A549 (cell line): ENCODE measurements at regions not wholly inside any gene's neighbourhood (a gene's known extent, or its start where the extent isn't known, plus 50 kb on each side); places are given as distances from the start of the nearest gene placed in this dataset.

Source experiments
- ATAC-seq, 2 experiments: fragments of 200-7000 bp in 1 of 2; fragments of >200 bp in 1 of 2; cut with Nextera tagmentation in 1 of 2; cut with Tn5 transposase in 1 of 2; 3 replicates each; pipeline versions ENCODE4 v1.8.0 to v1.9.1; 2018 to 2020; ENCODE audit warnings: mild to moderate bottlenecking in 1 of 2, moderate library complexity in 1 of 2
- CTCF ChIA-PET: fragments of 300-600 bp; sonication (Branson Sonifier 250); formaldehyde crosslinking; extraction: SDS; loops from one replicate; lab custom pipeline; 2021; ENCODE audit warnings: antibody characterized with exemption, inconsistent platforms; lab: Yijun Ruan, JAX
- POLR2A ChIA-PET: fragments of 350-600 bp; formaldehyde crosslinking; extraction: SDS; loops from one replicate; lab custom pipeline; 2021; ENCODE audit warnings: antibody characterized with exemption, inconsistent platforms; lab: Yijun Ruan, JAX
- DNase-seq, 2 experiments: peaks; one replicate each; pipeline versions ENCODE4 v3.0.0 to v3.0.0-alpha.2; 2011 to 2016; ENCODE audit warnings: low read depth in 1 of 2, low spot score in 1 of 2
- FAIRE-seq: peaks from 2 replicates; lab custom pipeline; 2011; peaks lifted over from hg19 to GRCh38; lab: Jason Lieb, UNC
- H3K27ac ChIP-seq, 2 experiments: fragments of >200 bp; sonication (Bioruptor Twin); formaldehyde crosslinking; 3 replicates each; pipeline ENCODE4 v1.5.1; 2016 to 2017
- H3K4me1 ChIP-seq: fragments of >200 bp; sonication (Bioruptor Twin); formaldehyde crosslinking; 3 replicates; pipeline ENCODE4 v1.6.1; 2016
- H3K4me2 ChIP-seq: fragments of >200 bp; sonication (Bioruptor Twin); formaldehyde crosslinking; 3 replicates; pipeline ENCODE4 v1.6.1; 2016
- H3K4me3 ChIP-seq: fragments of >200 bp; sonication (Bioruptor Twin); formaldehyde crosslinking; 3 replicates; pipeline ENCODE4 v1.5.1; 2016
- H3K9me3 ChIP-seq: fragments of >200 bp; sonication (Bioruptor Twin); formaldehyde crosslinking; 3 replicates; pipeline ENCODE4 v1.6.1; 2016
- CBX2 ChIP-seq: fragments of 200-600 bp; sonication (generic); IDR thresholded peaks from 2 replicates; pipeline ENCODE4 v1.6.1; 2016; ENCODE audit warnings: low read depth, mild to moderate bottlenecking, borderline replicate concordance
- ESRRA ChIP-seq: fragments of 150-350 bp; IDR thresholded peaks from 2 replicates; pipeline ENCODE4 v1.6.1; 2014; ENCODE audit warnings: mild to moderate bottlenecking, low read length, borderline replicate concordance
- FOSL2 ChIP-seq, 2 experiments: fragments of 450-650 bp in 1 of 2; fragments of >200 bp in 1 of 2; sonication (Bioruptor Twin) in 1 of 2; formaldehyde crosslinking; IDR thresholded peaks; 2 replicates each; pipeline versions ENCODE4 v1.5.0 to v1.6.1; 2016 to 2020; ENCODE audit warnings: mild to moderate bottlenecking in 1 of 2, moderate library complexity in 1 of 2
- FOXS1 ChIP-seq: fragments of 250-450 bp; sonication (Bioruptor Pico); IDR thresholded peaks from 2 replicates; pipeline ENCODE4 v1.5.0; 2020; ENCODE audit warnings: mild to moderate bottlenecking, moderate library complexity
- HOXB13 ChIP-seq: fragments of 250-450 bp; sonication (Bioruptor Pico); IDR thresholded peaks from 2 replicates; pipeline ENCODE4 v1.5.0; 2020; ENCODE audit warnings: low read depth, mild to moderate bottlenecking, moderate library complexity
- MAZ ChIP-seq: fragments of 150-350 bp; IDR thresholded peaks from 2 replicates; pipeline ENCODE4 v1.6.1; 2014; ENCODE audit warnings: antibody characterized with exemption, low read depth, low read length, borderline replicate concordance
- PHF8 ChIP-seq: fragments of 200-600 bp; sonication (generic); IDR thresholded peaks from 2 replicates; pipeline ENCODE4 v1.6.1; 2016; ENCODE audit warnings: low read depth, mild to moderate bottlenecking, antibody characterized with exemption, moderate library complexity, borderline replicate concordance
- RAD21 ChIP-seq, 2 experiments: fragments of >200 bp in 1 of 2; sonication (Bioruptor Twin) in 1 of 2; formaldehyde crosslinking in 1 of 2; IDR thresholded peaks in 1 of 2; conservative IDR thresholded peaks in 1 of 2; 2 replicates in 1 of 2; 3 replicates in 1 of 2; pipeline ENCODE4 v1.6.1; 2012 to 2018; ENCODE audit warnings: inconsistent platforms in 1 of 2
- SREBF2 ChIP-seq: fragments of 450-650 bp; IDR thresholded peaks from 2 replicates; pipeline ENCODE4 v1.6.1; 2014; ENCODE audit warnings: mild to moderate bottlenecking, moderate library complexity
- TFCP2L1 ChIP-seq: fragments of 250-450 bp; sonication (Bioruptor Pico); IDR thresholded peaks from 2 replicates; pipeline ENCODE4 v1.5.0; 2021; ENCODE audit warnings: mild to moderate bottlenecking
- TP53 ChIP-seq: fragments of 250-450 bp; sonication (Bioruptor Pico); IDR thresholded peaks from 2 replicates; pipeline ENCODE4 v1.5.0; 2021; ENCODE audit warnings: mild to moderate bottlenecking, moderate library complexity
- ZC3H11A ChIP-seq: fragments of 450-650 bp; IDR thresholded peaks from 2 replicates; pipeline ENCODE4 v1.6.1; 2014; ENCODE audit warnings: antibody characterized with exemption, mild to moderate bottlenecking
- WGBS: methylation state at CpG from one replicate; pipeline ENCODE4 v1.1.6; 2017; ENCODE audit errors: missing lambda C conversion rate; 5-methylcytosine and 5-hydroxymethylcytosine counted together
- TF ChIP-seq, protein P1 (sequence below): fragments of 250-450 bp; sonication (Bioruptor Pico); IDR thresholded peaks from 2 replicates; pipeline ENCODE4 v1.5.0; 2021; ENCODE audit warnings: mild to moderate bottlenecking, moderate library complexity, borderline replicate concordance
- TF ChIP-seq, protein P2 (sequence below): fragments of 150-350 bp; IDR thresholded peaks from 2 replicates; pipeline ENCODE4 v1.6.1; 2014; ENCODE audit warnings: low read depth, mild to moderate bottlenecking, low read length

DNA sequence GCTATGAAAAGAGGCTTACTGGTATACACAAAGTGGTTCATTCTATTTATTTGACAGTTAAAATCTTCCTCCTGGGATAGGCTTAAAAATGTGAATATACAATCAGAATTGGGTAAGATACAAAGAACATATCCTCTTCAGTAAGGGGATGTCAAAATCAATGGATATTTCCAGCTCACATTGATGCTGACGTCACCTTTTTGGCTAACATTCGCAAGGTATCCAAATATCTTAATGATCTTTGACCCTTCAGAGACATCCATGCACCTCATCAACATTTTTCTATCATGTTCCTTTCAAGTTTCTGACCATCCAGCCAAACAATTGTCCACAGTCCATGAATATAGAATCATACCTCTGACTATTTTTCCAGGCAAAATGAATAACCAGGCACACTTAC is 697.3 kb downstream of the NR2F2 start (continued):
- TF ChIP-seq ESRRA (no peak), HOXB13 (CRISPR knock-in tag) (no peak), TFCP2L1 (CRISPR knock-in tag) (no peak), PHF8 (no peak), TP53 (CRISPR knock-in tag) (no peak)
- TF ChIP-seq, protein P1, sequence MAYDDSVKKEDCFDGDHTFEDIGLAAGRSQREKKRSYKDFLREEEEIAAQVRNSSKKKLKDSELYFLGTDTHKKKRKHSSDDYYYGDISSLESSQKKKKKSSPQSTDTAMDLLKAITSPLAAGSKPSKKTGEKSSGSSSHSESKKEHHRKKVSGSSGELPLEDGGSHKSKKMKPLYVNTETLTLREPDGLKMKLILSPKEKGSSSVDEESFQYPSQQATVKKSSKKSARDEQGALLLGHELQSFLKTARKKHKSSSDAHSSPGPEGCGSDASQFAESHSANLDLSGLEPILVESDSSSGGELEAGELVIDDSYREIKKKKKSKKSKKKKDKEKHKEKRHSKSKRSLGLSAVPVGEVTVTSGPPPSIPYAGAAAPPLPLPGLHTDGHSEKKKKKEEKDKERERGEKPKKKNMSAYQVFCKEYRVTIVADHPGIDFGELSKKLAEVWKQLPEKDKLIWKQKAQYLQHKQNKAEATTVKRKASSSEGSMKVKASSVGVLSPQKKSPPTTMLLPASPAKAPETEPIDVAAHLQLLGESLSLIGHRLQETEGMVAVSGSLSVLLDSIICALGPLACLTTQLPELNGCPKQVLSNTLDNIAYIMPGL (CRISPR knock-in tag), result no peak
- TF ChIP-seq, all 56 proteins: peak for 0

DNA sequence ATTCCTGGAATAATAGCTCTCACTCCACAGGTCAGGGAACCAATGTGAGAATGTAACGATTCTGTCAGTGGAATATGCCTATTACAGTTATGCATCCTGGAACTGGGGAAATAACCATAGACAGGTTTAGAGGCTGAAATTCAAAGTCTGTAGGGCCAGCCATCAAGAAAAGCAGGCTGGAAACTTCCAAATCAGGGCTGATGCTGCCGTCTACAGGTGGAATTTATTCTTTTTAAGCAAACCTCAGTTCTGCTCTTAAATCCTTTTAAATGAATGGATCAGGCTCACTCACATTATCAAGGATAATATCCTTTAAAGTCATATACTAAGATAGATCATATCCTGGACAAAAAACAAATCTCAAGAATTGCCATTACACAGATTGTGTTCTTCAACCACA is 699.8 kb downstream of the NR2F2 start:
- Histone ChIP-seq H3K4me3 (no peak overlapping the region), H3K4me1 (no peaks in the 10 kb centered on the region), H3K27ac (no peak overlapping the region), H3K4me2 (no peak overlapping the region), H3K9me3 (peaks cover 4% of the 10 kb centered on the region; the same call in 1 of the 3 replicates)
- DNase-seq (no peak), FAIRE-seq (no peak), ATAC-seq (no peak)
- WGBS, result 0% methylated on average over 2 of the region's 2 CpGs
- ChIA-PET POLR2A (no interaction called here), CTCF (no interaction called here)
- 0 out of 5 replicates have a peak, but pooled peaks of 1 of the 2 experiments have one; percentile 19 for TF ChIP-seq RAD21 (conservative IDR thresholded peaks at IDR 0.05 in 1 of 2, IDR thresholded peaks at IDR 0.05 in 1 of 2)
- TF ChIP-seq SREBF2, result no peak
- no peak for TF ChIP-seq HOXB13 (CRISPR knock-in tag)

DNA sequence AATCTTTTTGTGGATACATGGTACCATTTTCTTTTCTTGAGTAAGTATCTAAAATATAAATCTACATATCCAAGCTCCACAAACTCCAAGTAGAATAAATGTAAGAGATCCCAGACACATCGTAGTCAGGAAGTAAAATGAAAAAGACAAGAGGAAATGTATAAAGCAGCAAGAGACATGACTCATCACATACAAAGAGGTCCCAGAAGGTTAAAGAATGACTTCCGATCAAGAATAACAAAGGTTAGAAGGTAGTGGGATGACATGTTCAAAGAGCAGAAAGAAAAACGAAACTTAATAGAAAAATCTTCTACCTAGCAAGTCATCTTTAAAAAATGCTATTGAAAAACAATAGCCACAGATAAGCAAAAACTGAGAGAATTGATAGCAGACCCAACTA is 705.8 kb downstream of the NR2F2 start:
- POLR2A ChIA-PET, result no interaction called here
- no peak for ATAC-seq

DNA sequence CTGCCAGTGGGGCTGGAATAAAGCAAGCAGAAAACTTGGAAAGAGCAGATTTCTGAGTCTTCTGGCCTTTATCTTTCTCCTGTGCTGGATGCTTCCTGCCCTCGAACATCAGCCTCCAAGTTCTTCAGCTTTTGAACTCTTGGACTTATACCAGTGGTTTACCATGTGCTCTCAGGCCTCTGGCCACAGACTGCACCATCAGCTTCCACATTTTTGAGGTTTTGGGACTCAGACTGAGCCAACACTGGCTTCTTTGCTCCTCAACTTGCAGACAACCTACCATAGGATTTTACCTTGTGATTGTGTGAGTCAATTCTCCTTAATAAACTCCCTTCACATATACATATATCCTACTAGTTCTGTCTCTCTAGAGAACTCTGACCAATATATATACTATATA is 706.6 kb downstream of the NR2F2 start:
- Histone ChIP-seq H3K27ac (no peak overlapping the region), H3K4me1 (no peaks in the 10 kb centered on the region), H3K4me2 (no peak overlapping the region), H3K9me3 (peaks cover 7% of the 10 kb centered on the region; the same call in 2 of the 3 replicates), H3K4me3 (no peak overlapping the region)
- POLR2A ChIA-PET, result no interaction called here
- DNase-seq, result no peak
- TF ChIP-seq MAZ, result no peak
- TF ChIP-seq FOXS1 (CRISPR knock-in tag), result no peak
- TF ChIP-seq, protein P1 (CRISPR knock-in tag), result no peak
- TF ChIP-seq, protein P2, sequence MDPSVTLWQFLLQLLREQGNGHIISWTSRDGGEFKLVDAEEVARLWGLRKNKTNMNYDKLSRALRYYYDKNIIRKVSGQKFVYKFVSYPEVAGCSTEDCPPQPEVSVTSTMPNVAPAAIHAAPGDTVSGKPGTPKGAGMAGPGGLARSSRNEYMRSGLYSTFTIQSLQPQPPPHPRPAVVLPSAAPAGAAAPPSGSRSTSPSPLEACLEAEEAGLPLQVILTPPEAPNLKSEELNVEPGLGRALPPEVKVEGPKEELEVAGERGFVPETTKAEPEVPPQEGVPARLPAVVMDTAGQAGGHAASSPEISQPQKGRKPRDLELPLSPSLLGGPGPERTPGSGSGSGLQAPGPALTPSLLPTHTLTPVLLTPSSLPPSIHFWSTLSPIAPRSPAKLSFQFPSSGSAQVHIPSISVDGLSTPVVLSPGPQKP, result no peak
- no peak for TF ChIP-seq CBX2
- TF ChIP-seq ZC3H11A, result no peak
- no peak for FAIRE-seq
- no peak for ATAC-seq
- CTCF ChIA-PET, result no interaction called here
- WGBS, result 0% methylated on average over 1 of the region's 1 CpG

More for the DNA sequence above, 705.8 kb downstream of the NR2F2 start:
- no peak overlapping the region for H3K4me2 ChIP-seq
- no peak overlapping the region for H3K27ac ChIP-seq
- DNase-seq (no peak), FAIRE-seq (no peak)
- no peak overlapping the region for H3K4me3 ChIP-seq
- TF ChIP-seq MAZ (no peak), FOSL2 (IDR thresholded peaks at IDR 0.05) (no peak), FOSL2 (CRISPR knock-in tag; IDR thresholded peaks at IDR 0.05) (0 out of 2 replicates have a peak, but pooled peaks have one; percentile 33)
- peaks cover 7% of the 10 kb centered on the region; the same call in 2 of the 3 replicates for H3K9me3 ChIP-seq
- CTCF ChIA-PET, result interaction anchor here (1.0 to 1.1 kb wide), 2 partner anchors 25 to 199 kb away, joined by 3 read pairs; no protein-coding TSS in a partner anchor
- no peaks in the 10 kb centered on the region for H3K4me1 ChIP-seq
- WGBS, result 9% methylated on average over 3 of the region's 3 CpGs
